ENCODE measurements at regions not wholly inside any gene's neighbourhood (a gene's known extent, or its start where the extent isn't known, plus 50 kb on each side); places are given as distances from the start of the nearest gene placed in this dataset.

- Histone ChIP-seq H3K27me3 (replicated peaks in 1 of 2; ENCODE audit: control insufficient read depth in 2 of 2, insufficient read depth in 2 of 2, low read length in 1 of 2) (no peaks in the 10 kb centered on the region), H3K9me3 (replicated peaks; ENCODE audit: control insufficient read depth, insufficient read depth, low read length) (no peaks in the 10 kb centered on the region), H3K4me3 (no peak overlapping the region), H3K36me3 (ENCODE audit: control insufficient read depth in 2 of 2, insufficient read depth in 2 of 2, low read length in 1 of 2) (no peaks in the 10 kb centered on the region), H3K79me2 (ENCODE audit: control insufficient read depth, insufficient read depth, low read length) (no peaks in the 10 kb centered on the region), H4K20me1 (ENCODE audit: control insufficient read depth, insufficient read depth) (no peaks in the 10 kb centered on the region), H3K4me1 (ENCODE audit: control insufficient read depth, insufficient read depth, low read length) (no peaks in the 10 kb centered on the region), H2AFZ (ENCODE audit: control insufficient read depth, low read depth, low read length) (no peak overlapping the region), H3K27ac (ENCODE audit: control insufficient read depth, insufficient read depth) (no peak overlapping the region), H3K9ac (ENCODE audit: control insufficient read depth, insufficient read depth, low read length) (no peak overlapping the region), H3K4me2 (ENCODE audit: control insufficient read depth, insufficient read depth) (no peak overlapping the region)
- CTCF ChIA-PET = interaction anchor here (0.9 to 2.9 kb wide), 3 partner anchors 11 to 126 kb away, joined by 3 to 17 read pairs (median 7); no protein-coding TSS in a partner anchor
- FAIRE-seq (no peak), ATAC-seq (no peak), DNase-seq (ENCODE audit: low read depth, low spot score) (no peak)
- 0% methylated on average over 1 of the region's 1 CpG for WGBS (ENCODE audit: insufficient coverage, insufficient replicate concordance, low lambda C conversion rate, missing lambda C conversion rate)
- BruUV-seq (replicated peaks) = no TSS peak
- intact Hi-C loops (cut with micrococcal nuclease; ENCODE audit: unreplicated experiment) = loop anchor here (1.0 to 10.0 kb wide), 2 partner anchors 125 to 325 kb away; no protein-coding TSS in a partner anchor
- SMC1A ChIA-PET (ENCODE audit: uncharacterized antibody, unreplicated experiment) = interaction anchor here (0.9 to 2.1 kb wide), 4 partner anchors 17 to 127 kb away, joined by 3 to 9 read pairs (median 4); no protein-coding TSS in a partner anchor
- TF ChIP-seq, protein P1, sequence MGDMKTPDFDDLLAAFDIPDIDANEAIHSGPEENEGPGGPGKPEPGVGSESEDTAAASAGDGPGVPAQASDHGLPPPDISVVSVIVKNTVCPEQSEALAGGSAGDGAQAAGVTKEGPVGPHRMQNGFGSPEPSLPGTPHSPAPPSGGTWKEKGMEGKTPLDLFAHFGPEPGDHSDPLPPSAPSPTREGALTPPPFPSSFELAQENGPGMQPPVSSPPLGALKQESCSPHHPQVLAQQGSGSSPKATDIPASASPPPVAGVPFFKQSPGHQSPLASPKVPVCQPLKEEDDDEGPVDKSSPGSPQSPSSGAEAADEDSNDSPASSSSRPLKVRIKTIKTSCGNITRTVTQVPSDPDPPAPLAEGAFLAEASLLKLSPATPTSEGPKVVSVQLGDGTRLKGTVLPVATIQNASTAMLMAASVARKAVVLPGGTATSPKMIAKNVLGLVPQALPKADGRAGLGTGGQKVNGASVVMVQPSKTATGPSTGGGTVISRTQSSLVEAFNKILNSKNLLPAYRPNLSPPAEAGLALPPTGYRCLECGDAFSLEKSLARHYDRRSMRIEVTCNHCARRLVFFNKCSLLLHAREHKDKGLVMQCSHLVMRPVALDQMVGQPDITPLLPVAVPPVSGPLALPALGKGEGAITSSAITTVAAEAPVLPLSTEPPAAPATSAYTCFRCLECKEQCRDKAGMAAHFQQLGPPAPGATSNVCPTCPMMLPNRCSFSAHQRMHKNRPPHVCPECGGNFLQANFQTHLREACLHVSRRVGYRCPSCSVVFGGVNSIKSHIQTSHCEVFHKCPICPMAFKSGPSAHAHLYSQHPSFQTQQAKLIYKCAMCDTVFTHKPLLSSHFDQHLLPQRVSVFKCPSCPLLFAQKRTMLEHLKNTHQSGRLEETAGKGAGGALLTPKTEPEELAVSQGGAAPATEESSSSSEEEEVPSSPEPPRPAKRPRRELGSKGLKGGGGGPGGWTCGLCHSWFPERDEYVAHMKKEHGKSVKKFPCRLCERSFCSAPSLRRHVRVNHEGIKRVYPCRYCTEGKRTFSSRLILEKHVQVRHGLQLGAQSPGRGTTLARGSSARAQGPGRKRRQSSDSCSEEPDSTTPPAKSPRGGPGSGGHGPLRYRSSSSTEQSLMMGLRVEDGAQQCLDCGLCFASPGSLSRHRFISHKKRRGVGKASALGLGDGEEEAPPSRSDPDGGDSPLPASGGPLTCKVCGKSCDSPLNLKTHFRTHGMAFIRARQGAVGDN (IDR thresholded peaks at IDR 0.05) = no peak
- no peak for TF ChIP-seq ZNF622 (IDR thresholded peaks at IDR 0.05)
- TF ChIP-seq TAF1 (IDR thresholded peaks at IDR 0.05; ENCODE audit: borderline replicate concordance, low read depth, low read length) = no peak
- TF ChIP-seq, protein P2, sequence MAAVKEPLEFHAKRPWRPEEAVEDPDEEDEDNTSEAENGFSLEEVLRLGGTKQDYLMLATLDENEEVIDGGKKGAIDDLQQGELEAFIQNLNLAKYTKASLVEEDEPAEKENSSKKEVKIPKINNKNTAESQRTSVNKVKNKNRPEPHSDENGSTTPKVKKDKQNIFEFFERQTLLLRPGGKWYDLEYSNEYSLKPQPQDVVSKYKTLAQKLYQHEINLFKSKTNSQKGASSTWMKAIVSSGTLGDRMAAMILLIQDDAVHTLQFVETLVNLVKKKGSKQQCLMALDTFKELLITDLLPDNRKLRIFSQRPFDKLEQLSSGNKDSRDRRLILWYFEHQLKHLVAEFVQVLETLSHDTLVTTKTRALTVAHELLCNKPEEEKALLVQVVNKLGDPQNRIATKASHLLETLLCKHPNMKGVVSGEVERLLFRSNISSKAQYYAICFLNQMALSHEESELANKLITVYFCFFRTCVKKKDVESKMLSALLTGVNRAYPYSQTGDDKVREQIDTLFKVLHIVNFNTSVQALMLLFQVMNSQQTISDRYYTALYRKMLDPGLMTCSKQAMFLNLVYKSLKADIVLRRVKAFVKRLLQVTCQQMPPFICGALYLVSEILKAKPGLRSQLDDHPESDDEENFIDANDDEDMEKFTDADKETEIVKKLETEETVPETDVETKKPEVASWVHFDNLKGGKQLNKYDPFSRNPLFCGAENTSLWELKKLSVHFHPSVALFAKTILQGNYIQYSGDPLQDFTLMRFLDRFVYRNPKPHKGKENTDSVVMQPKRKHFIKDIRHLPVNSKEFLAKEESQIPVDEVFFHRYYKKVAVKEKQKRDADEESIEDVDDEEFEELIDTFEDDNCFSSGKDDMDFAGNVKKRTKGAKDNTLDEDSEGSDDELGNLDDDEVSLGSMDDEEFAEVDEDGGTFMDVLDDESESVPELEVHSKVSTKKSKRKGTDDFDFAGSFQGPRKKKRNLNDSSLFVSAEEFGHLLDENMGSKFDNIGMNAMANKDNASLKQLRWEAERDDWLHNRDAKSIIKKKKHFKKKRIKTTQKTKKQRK (IDR thresholded peaks at IDR 0.05; ENCODE audit: low read depth, low read length) = no peak
- TF ChIP-seq RCOR1 (conservative IDR thresholded peaks at IDR 0.05; ENCODE audit: low read depth, low read length) = no peak
- TF ChIP-seq EZH2 (IDR thresholded peaks at IDR 0.05; ENCODE audit: borderline replicate concordance, control insufficient read depth, low read depth, low read length) = no peak
- POLR2A ChIA-PET = no interaction called here
- RAD21 ChIA-PET (ENCODE audit: unreplicated experiment) = interaction anchor here (1.4 kb wide), 1 partner anchor 124 kb away, joined by 3 read pairs; no protein-coding TSS in a partner anchor
- in situ Hi-C loops (cut with MboI) = loop anchor here (5.0 kb wide), 1 partner anchor 122 kb away; no protein-coding TSS in a partner anchor
These were observed 220.8 kb downstream of the OGFRL1 start for GRCh38 chr6:71509191-71510005.
